Hepatocyte (in vitro differentiated cells): ENCODE measurements at regions not wholly inside any gene's neighbourhood (a gene's known extent, or its start where the extent isn't known, plus 50 kb on each side); places are given as distances from the start of the nearest gene placed in this dataset.

Source experiments
- EZH2 ChIP-seq: fragments of 200-600 bp; sonication (generic); IDR thresholded peaks from 2 replicates; pipeline ENCODE4 v1.6.1; 2016; ENCODE audit warnings: antibody characterized with exemption, mild to moderate bottlenecking, borderline replicate concordance
- EZH2phosphoT487 ChIP-seq: fragments of 200-600 bp; sonication (generic); IDR thresholded peaks from one replicate; pipeline ENCODE4 v1.6.1; 2018; ENCODE audit warnings: antibody characterized with exemption, mild to moderate bottlenecking, low read depth, moderate library complexity; ENCODE audit not compliant: unreplicated experiment, severe bottlenecking
- TF ChIP-seq, protein P1 (sequence below): fragments of 200-600 bp; sonication (generic); IDR thresholded peaks from 2 replicates; pipeline ENCODE4 v1.5.1; 2016; ENCODE audit warnings: antibody characterized with exemption, mild to moderate bottlenecking; ENCODE audit not compliant: poor library complexity

DNA sequence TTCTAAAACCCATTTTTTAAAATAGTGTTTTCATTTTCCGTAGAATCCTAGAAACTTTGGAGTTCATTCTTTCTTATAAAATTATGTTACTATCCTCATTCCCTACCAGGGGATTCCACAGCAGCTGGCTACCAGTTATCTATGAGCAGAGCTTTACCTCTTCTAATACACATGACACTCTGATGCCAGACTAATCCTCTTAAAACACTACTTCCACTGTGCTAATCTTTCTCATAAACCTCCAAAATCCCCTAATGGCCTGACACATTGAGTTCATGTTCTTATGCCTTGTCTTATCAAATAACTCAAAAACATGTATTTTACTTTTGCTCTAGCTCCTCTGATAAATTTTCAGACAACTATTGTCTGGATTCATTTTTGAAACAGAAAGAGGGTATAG is 633.6 kb upstream of the FTMT start:
- TF ChIP-seq, protein P1, sequence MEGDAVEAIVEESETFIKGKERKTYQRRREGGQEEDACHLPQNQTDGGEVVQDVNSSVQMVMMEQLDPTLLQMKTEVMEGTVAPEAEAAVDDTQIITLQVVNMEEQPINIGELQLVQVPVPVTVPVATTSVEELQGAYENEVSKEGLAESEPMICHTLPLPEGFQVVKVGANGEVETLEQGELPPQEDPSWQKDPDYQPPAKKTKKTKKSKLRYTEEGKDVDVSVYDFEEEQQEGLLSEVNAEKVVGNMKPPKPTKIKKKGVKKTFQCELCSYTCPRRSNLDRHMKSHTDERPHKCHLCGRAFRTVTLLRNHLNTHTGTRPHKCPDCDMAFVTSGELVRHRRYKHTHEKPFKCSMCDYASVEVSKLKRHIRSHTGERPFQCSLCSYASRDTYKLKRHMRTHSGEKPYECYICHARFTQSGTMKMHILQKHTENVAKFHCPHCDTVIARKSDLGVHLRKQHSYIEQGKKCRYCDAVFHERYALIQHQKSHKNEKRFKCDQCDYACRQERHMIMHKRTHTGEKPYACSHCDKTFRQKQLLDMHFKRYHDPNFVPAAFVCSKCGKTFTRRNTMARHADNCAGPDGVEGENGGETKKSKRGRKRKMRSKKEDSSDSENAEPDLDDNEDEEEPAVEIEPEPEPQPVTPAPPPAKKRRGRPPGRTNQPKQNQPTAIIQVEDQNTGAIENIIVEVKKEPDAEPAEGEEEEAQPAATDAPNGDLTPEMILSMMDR, result no peak
- TF ChIP-seq EZH2, result no peak
- TF ChIP-seq EZH2phosphoT487, result no peak
